A549 (cell line): ENCODE measurements at regions not wholly inside any gene's neighbourhood (a gene's known extent, or its start where the extent isn't known, plus 50 kb on each side); places are given as distances from the start of the nearest gene placed in this dataset.

ENCODE experiments used
- BHLHE40 ChIP-seq: IDR thresholded peaks from 2 replicates; pipeline ENCODE4 v1.6.1; 2012; ENCODE audit warnings: low read depth, low read length, inconsistent platforms
- CBX8 ChIP-seq: fragments of 200-600 bp; sonication (generic); IDR thresholded peaks from 2 replicates; pipeline ENCODE4 v1.6.1; 2016
- CTCF ChIP-seq: fragments of >200 bp; sonication (Bioruptor Twin); formaldehyde crosslinking; IDR thresholded peaks from 3 replicates; pipeline ENCODE4 v1.5.1; 2016
- ESRRA ChIP-seq: fragments of 150-350 bp; IDR thresholded peaks from 2 replicates; pipeline ENCODE4 v1.6.1; 2014; ENCODE audit warnings: mild to moderate bottlenecking, low read length, borderline replicate concordance
- JUNB ChIP-seq: fragments of >200 bp; sonication (Bioruptor Twin); formaldehyde crosslinking; IDR thresholded peaks from 2 replicates; pipeline ENCODE4 v1.6.1; 2016
- MYC ChIP-seq: IDR thresholded peaks from 2 replicates; pipeline ENCODE4 v1.6.1; 2012; ENCODE audit warnings: mild to moderate bottlenecking, inconsistent platforms, low read length, improper control_type of control experiment, borderline replicate concordance
- PBX3 ChIP-seq: IDR thresholded peaks from 2 replicates; pipeline ENCODE4 v1.6.1; 2012
- POLR2A ChIP-seq: IDR thresholded peaks from 2 replicates; pipeline ENCODE4 v1.6.1; 2012; ENCODE audit warnings: mild to moderate bottlenecking, low read length
- REST ChIP-seq: fragments of 200-600 bp; sonication (generic); IDR thresholded peaks from 2 replicates; pipeline ENCODE4 v1.6.1; 2016; ENCODE audit warnings: antibody characterized with exemption, mild to moderate bottlenecking, moderate library complexity
- RFX5 ChIP-seq: fragments of 450-650 bp; IDR thresholded peaks from 2 replicates; pipeline ENCODE4 v1.7.1; 2014; ENCODE audit warnings: antibody characterized with exemption, mild to moderate bottlenecking, moderate library complexity
- SMC3 ChIP-seq: fragments of >200 bp; sonication (Bioruptor Twin); formaldehyde crosslinking; IDR thresholded peaks from 3 replicates; pipeline ENCODE4 v1.6.1; 2018; ENCODE audit warnings: inconsistent platforms
- TP53 ChIP-seq: fragments of 250-450 bp; sonication (Bioruptor Pico); IDR thresholded peaks from 2 replicates; pipeline ENCODE4 v1.5.0; 2021; ENCODE audit warnings: mild to moderate bottlenecking, moderate library complexity

GRCh38 chr14:95408731-95409476 is 89.2 kb upstream of the CLMN start:
- no peak for TF ChIP-seq CTCF
- TF ChIP-seq SMC3, result no peak
- TF ChIP-seq PBX3, result no peak
- TF ChIP-seq ESRRA, result no peak
- TF ChIP-seq JUNB, result no peak
- TF ChIP-seq POLR2A, result no peak
- no peak for TF ChIP-seq RFX5
- TF ChIP-seq MYC, result no peak
- no peak for TF ChIP-seq CBX8
- TF ChIP-seq REST, result no peak
- TF ChIP-seq BHLHE40, result no peak
- TF ChIP-seq TP53 (CRISPR knock-in tag), result no peak
